Left lung (tissue), 4 donors: ENCODE measurements at regions not wholly inside any gene's neighbourhood (a gene's known extent, or its start where the extent isn't known, plus 50 kb on each side); places are given as distances from the start of the nearest gene placed in this dataset.

Source experiments
- ATAC-seq: fragments of 200-7000 bp; cut with Tn5 transposase; one replicate; pipeline ENCODE4 v1.9.1; 2020; ENCODE audit warnings: moderate library complexity
- DNase-seq, 4 donors: peaks; one replicate each; pipeline ENCODE4 v3.0.0-alpha.2; 2013 to 2020
- H3K27ac ChIP-seq, 2 donors: fragments of 200-600 bp; sonication (generic) in 1 of 2; one replicate each; pipeline versions ENCODE4 v1.5.0 to v1.8.0; 2020 to 2021
- H3K27me3 ChIP-seq, 2 donors: fragments of 200-600 bp; sonication (generic) in 1 of 2; one replicate each; pipeline versions ENCODE4 v1.5.0 to v1.8.0; 2020 to 2021
- H3K36me3 ChIP-seq, 2 donors: fragments of 200-600 bp; sonication (generic) in 1 of 2; one replicate each; pipeline versions ENCODE4 v1.5.0 to v1.8.0; 2020 to 2021
- H3K4me1 ChIP-seq, 2 donors: fragments of 200-600 bp; one replicate each; pipeline ENCODE4 v1.8.0; 2021
- H3K4me3 ChIP-seq, 2 donors: fragments of 200-600 bp; sonication (generic) in 1 of 2; one replicate each; pipeline versions ENCODE4 v1.5.0 to v1.8.0; 2020 to 2021; ENCODE audit warnings: mild to moderate bottlenecking in 1 of 2
- H3K9me3 ChIP-seq, 2 donors: fragments of 200-600 bp; sonication (generic) in 1 of 2; one replicate each; pipeline versions ENCODE4 v1.5.0 to v1.8.0; 2020 to 2021
- CTCF ChIP-seq, 2 donors: fragments of 200-600 bp; sonication (generic) in 1 of 2; IDR thresholded peaks; one replicate each; pipeline versions ENCODE4 v1.5.0 to v1.8.0; 2021; ENCODE audit warnings: antibody characterized with exemption in 2 of 2
- intact Hi-C, 2 donors: fragments of 100-400 bp; cut with DNase I; formaldehyde crosslinking; loops; one replicate each; pipeline versions ENCODE4 v1.11.2 to v1.14.2; 2022
- donor health status: DM: no; HTN: yes; CAD: no.
- donor health status: DM: no; HTN: no; CAD: no.

GRCh38 chr12:94095618-94096017 lies 52.8 kb upstream of the PLXNC1 start:
- TF ChIP-seq CTCF (IDR thresholded peaks at IDR 0.05): no peak
- H3K36me3 ChIP-seq: no peaks in the 10 kb centered on the region
- DNase-seq (no peak), ATAC-seq (no peak)
- no peaks in the 10 kb centered on the region for H3K9me3 ChIP-seq
- H3K27ac ChIP-seq: no peak overlapping the region
- H3K4me1 ChIP-seq: peaks cover 0 to 2% of the 10 kb centered on the region in 2 donors
- H3K4me3 ChIP-seq: no peak overlapping the region
- peaks cover 0 to 16% of the 10 kb centered on the region in 2 donors for H3K27me3 ChIP-seq
- intact Hi-C loops: no loop called here

- Histone ChIP-seq H3K4me1 (peaks cover 5 to 16% of the 10 kb centered on the region in 2 donors), H3K27ac (no peak overlapping the region), H3K9me3 (no peaks in the 10 kb centered on the region), H3K27me3 (peaks cover 0 to 30% of the 10 kb centered on the region in 2 donors), H3K36me3 (no peaks in the 10 kb centered on the region), H3K4me3 (no peak overlapping the region)
- intact Hi-C loops: no loop called here
- TF ChIP-seq CTCF (IDR thresholded peaks at IDR 0.05): no peak
- DNase-seq (no peak), ATAC-seq (no peak)
Observed at GRCh38 chr12:94098466-94098865, 49.9 kb upstream of the PLXNC1 start.
